HG03342 (cell line): ENCODE measurements at regions not wholly inside any gene's neighbourhood (a gene's known extent, or its start where the extent isn't known, plus 50 kb on each side); places are given as distances from the start of the nearest gene placed in this dataset.
A peak's percentile ranks its signal among the peaks of the same experiment; 100 is the strongest.

Source experiments
- ATAC-seq: cut with Tn5 transposase; IDR thresholded peaks from one replicate; pipeline ENCODE4 v1.9.1; 2021; ENCODE audit warnings: mild to moderate bottlenecking, moderate library complexity; ENCODE audit not compliant: unreplicated experiment

DNA sequence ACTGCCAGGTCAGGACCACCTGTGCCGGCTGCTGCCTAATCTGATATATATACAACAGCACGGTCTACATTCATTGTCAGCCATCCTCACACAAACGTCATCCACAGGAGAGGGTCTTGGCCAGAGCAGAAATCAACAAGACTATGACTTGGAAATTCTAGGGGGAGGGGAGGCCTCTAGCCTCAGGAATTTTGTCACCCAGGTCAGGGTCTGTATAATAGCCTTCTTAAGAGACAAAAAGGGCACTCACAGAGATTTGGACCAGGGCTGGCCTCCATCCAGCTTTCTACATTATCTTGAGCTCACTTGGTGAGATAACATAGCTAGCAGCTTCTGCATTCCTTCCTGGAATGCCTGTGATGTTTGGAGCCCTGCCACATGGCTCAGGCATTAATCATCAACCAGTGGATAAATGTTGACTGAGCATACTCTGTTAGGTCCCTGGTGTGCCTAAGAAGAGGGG lies 50.4 kb upstream of the CTIF start:
- ATAC-seq, result no peak

DNA sequence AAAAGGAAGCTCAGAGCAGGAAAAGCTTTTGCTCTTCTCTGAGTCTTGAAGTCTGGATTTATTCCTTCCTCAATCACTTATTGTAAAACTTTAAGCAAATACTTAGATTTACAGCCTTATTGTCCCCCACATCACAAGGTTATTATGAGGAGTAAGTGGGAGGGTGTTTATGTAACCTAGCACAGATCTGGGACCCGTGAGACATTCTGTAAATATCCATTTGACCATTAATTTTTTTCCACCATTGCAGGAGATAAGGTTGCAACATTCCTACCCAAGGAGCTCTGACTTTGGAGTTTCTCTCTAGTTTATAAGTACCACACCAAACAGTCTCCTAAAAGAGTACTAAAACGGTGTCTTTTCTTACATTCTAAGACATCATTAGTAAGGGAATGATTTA lies 52.1 kb upstream of the CTIF start:
- ATAC-seq, result no peak

DNA sequence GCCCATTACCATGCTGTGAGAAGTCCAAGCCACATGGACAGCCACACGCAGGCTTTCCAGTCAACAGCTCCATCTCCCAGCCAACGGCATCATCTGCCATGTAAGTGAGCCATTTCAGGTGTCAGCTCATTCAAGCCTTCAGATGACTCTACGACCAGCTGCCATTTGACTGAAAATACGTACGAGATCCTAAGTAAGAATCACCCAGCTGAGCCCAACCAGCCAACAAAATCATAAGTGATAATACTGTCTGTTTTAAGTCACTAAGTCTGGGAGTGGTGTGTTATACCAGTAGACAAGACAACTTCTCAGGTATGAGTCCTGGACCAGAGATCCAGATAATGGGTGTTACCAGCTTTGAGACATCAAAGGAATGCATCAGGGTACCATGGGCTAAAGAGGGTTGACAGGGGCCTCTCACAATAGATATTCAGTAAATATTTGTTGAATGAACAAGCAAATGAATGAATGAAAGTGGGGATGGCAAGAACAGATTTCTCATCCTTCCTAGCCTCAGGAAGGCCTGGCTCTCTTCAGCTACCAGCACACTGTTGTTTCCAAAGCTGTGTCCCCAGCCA lies 52.9 kb upstream of the CTIF start:
- no peak for ATAC-seq

GRCh38 chr18:48481092-48481491 lies 57.7 kb upstream of the CTIF start:
- ATAC-seq, result no peak

DNA sequence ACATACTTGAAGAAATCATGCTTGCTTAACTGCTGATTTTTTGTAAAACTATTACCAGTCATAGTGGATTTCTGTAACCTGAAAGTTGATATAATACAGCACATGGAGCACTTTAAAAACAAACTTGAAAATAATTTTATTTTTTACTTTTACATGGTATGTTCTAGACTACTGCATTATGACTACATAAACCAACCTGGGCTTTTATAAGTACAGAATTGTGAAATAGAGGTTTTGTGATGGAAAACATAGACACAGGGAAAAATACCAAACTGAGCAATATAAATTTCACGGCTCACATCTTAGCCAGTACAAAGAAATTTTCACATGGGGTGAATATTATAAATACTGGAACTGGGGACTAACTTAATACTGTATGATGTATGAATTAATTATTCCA lies 59.3 kb upstream of the CTIF start:
- no peak for ATAC-seq

DNA sequence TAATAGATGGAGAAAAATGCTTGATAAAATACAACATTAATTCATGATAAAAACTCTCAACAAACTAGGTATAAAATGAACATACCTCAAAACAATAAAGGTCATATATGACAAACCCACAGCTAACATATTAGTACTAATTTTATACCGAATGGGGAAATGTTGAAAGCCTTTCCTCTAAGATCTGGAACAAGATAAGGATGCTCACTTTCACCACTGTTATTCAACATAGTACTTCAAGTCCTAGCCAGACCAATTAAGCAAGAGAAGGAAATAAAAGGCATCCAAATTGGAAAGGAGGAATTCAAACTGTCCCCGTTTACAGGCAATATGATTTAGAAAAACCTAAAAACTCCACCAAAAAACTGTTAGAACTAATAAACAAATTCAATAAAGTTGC lies 61.5 kb upstream of the CTIF start:
- no peak for ATAC-seq

GRCh38 chr18:48476550-48476917 lies 62.3 kb upstream of the CTIF start:
- no peak for ATAC-seq

DNA sequence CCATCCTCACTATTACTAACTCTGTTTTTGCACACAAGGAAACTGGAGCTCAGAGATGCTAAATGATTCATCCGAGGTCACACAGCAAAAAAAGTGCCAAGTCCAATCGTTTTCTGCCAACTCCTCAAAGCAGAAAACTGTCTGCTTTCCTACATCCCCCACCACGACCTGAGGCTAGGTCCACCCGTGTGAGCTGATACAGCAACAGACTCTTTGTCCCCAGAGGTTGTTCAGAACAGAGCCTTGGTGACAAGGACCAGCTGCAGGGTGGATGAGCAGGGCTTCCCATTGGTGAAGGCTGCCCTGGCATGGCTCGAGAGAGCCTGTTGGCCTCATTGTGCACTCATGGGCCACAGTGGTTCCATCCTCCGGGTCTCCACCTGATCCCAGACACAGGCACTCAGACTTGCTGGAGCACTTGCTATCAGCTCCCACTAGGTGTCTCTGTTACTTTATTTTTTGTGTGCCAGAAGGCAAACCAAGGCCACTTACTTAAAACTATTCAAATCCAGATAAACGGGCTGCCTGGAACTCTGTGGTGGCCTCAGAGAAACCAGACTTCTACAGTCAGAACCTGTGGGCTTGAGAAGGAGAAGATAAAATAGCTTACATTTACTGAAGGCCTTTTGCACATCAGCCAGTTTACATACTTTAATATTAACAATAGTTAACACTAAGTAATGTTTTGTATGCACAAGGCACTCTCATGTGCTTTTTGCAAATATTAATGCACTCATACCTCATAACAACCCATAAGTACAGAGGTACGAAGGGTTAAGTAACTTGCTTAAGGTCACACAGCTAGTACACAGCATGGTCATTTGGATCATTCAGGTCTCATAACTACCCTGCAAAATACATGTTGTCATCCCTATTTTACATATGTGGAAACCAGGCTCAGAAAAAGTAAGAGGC lies 62.9 kb upstream of the CTIF start:
- ATAC-seq, result peak; percentile 66

DNA sequence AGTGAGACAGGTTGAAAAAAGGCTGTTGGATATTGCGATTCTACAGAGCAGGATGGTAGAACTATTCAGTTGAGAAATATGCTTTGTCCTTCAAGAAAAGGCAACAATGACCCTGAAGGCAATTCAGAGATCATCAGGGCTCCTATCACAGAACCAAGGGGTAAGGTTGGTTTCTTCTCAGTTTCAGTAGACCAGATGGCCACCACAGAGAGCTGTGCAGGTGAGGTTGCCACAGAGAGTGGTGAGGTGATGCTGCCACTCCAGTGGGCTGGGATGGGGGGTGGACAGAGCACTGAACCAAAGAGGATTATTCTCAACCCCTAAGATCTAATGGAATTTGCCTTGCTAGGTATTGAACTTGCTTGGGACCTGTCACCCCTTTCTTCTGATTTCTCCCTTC lies 64.6 kb upstream of the ZBTB7C start:
- no peak for ATAC-seq

DNA sequence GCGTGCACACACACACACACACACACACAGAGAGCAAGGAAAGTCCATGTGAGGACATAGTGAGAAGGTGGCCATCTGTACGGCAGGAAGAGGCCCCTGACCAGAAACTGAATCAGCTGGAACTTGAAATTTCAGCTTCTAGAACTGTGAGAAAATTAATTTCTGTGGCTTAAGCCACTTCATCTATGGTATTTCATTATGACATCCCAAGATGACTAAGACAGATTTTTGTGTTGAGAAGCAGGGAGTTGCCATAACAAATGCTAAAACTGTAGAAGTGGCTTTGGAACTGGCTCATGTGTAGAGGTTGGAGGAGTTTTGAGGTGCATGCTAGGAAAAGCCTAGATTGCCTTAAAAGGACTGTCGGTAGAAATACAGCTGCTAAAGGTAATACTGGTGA lies 63.4 kb upstream of the ZBTB7C start:
- ATAC-seq, result no peak

DNA sequence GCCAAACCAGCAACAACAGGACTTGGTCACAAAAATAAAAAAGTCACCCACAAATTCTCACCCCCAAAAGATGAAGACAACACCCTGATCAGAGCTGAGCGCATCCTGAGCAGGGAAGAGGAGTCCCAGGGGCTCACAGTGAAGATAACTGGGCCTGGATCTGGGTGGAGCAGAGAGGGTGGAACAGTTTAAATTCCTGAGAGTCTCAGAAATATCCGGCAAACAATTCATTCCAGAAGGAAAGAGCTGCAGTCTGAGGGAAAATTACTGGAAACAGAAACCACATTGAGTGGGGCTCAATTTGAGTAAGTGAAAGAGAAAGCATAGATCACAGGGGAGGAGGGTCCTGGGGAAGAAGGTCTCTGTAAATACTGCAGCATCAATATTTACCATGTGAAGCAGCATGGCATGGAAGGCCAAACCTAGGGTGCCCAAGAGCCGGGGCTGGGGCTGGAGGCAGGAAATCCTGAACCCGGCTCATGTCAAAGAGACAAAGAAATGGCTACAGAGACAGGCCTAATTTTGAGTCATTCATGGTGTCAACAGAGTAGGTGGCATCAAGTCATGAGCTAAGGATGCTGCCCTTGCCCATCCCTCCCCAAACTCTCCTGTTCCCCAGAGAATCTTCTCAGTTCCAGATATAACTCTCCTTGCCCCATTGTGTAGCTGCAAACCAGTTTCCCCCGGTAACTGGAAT lies 61.4 kb upstream of the ZBTB7C start:
- ATAC-seq, result no peak

- no peak for ATAC-seq
Observed at GRCh38 chr18:48468151-48468550, 59.0 kb upstream of the ZBTB7C start.

DNA sequence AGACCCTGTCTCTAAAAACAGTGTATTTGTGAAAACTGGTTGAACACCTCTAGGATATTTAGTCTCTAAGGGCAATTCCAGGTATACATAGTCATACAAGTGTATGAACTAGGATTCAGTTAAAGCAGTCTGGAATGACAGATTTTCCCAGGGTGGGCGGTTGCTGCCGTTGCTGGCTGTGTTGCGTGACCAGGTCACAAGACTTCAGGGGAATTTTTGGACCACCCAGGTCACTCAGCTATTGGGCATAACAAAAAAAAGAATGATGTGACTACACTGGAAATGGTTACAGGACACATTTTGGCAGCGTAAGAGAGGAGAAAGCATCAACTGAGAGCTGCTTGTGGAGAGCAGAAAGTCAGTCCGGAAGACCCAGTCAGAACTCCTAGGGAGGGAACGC lies 58.0 kb upstream of the ZBTB7C start:
- ATAC-seq, result no peak

DNA sequence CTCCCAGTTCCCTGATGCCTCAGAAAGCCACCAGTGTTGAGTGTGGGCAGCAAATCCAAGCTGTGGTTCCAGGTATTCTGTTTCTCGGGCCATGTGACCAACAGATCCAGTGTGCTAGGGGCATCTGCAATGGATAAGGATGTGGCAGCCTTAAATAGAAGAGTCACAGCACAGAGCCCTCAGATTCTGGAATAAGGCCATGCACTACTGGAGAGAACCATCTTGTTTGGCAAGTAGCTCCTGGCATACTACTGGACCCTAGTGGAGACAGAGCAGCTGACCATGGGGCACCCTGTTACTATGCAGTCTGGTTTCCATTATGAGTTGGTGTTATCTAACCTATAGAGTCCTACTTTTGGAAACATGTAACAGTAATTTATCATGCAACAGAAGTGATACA lies 53.3 kb upstream of the ZBTB7C start:
- ATAC-seq, result no peak

DNA sequence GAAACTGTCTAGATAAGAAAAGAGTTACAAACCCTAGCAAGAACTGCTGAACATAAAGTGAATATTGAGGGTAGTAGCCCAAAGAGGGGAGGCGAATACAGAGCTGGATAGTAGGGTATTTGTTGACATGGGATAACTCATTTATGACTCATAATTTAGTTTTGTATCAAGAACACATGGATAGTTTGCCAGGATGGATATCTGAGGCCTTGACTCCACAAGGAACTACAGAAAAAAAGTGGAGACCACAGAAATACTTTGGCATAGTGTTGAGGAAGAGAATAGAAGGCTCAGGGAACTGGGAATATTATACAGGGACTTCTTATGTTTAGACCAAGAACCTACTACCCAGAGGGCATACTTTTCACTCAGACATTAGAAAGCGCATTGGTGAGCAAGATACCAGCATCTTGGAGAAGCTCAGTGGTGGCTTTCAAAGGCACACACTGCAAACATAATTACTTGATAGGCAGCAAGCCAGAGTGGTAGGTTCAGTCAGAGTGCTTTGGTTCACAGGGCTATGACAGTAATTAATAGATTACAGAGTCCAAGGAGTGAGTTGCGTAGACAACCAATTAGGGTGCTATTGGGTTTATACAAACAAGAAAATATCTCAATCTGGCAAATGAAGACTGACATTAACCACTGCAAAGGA lies 51.9 kb upstream of the ZBTB7C start:
- no peak for ATAC-seq

DNA sequence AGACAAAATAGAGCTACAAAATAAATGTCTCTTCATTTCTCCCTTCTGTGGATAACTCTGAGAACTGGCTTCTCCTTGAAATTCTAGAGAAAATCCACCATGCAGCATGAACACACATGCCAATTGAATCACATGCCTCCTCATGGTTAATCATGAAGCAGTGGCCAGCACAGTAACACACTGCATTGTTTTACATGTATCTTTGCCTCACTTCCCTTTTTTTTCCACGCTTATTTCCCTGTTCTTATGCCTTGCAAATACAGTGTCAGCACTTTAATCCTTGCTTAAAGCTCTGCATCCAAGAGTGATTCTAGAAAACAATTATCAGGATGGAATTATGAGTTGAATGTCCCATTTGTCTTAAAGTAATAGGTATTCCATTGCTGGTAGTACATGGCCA lies 50.3 kb upstream of the ZBTB7C start:
- ATAC-seq, result no peak

DNA sequence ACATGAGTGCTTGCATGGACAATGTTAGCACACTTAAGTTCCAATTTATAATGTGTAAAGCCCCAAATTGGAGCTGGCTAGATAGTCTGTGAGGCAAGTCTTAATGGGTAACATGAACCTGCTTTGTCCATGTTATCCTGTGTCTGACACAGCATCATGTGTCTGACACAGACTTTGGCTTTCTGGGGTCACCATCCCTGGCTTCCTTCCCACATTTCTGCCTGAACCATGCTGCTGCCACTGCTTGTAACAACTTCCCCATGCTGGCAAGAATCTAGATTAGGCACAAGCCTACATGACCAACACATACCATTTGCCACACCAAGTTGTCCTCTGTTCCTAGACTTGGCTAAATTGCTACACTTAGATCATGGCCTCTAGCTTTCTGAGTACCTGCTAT lies 49.8 kb upstream of the ZBTB7C start:
- no peak for ATAC-seq
